ENCODE measurements at regions not wholly inside any gene's neighbourhood (a gene's known extent, or its start where the extent isn't known, plus 50 kb on each side); places are given as distances from the start of the nearest gene placed in this dataset.

DNA sequence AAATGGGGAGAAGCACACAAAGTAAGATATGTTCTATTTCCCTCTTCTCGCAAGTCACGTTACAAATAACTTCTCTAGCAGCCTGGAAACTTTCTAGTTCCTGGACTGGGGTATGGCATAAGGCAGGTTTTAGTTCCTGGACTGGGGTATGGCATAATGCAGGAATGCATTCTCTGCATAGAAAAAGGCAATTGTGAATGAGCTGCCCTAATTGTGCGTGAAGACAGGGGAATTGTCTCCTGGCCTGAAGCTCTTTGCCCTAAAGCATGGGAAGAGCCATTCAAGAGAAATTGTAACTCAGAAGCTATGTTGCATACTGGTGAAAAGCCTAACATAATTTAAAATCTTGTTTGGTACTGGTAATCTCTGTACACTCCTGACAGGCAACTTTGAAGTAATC lies 54.3 kb upstream of the CBLB start:
- DNase-seq: no peak

DNA sequence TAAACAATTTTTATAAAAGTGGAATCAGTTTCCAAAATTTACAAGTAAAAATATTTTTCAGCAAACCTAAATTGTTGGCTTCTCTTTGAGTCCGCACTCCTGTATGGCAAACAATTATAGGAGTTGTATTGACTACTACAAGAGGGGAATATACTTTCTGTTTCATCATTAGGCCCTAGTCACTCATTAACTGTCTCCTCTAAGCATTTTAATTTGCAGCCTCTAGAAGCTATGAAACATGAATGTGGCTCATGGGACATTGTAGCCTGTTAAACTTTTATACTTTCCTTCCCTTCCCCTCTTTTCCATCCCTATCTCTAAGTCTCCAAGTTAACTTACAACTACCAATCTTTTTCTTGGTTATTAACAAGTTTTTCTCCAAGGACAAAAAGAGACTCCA lies 58.9 kb upstream of the CBLB start:
- no peak for DNase-seq

DNA sequence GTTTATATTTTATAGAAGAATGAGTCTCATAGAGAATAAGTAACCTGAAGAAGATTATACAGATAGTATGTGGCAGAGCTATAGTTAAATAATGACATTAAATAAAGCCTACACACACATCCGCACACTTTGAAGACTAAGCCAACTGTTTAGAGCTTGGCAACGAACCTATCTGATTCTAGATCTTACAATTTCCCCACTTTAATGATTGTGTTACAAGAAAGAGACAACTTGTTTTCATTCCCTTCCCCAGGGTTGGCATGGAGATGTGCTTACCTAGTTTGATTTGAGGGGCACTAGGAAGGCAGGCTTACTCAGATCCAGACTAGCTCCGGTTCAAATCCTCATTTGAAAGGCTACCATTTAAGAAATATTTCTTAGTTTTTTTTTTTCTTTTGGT lies 61.9 kb upstream of the CBLB start:
- no peak for DNase-seq

DNA sequence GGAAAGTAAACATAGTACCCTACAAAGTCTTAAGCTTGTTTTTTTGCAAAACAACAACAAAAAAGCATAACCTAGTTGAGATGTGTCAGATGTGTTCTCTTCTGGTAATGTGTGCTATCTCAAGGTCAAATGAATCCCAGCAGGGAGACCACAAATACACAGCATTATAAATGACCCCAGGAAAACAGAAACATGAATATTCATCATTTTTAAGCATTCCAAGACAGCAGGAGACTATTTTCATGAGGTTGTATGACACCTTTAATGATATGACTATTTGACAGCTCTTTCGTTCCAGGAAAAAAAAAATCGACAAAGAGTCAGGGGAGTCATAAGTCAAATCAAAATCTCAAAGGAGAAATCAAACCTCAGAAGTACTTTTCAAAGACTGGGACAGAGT lies 62.7 kb upstream of the CBLB start:
- DNase-seq: no peak

DNA sequence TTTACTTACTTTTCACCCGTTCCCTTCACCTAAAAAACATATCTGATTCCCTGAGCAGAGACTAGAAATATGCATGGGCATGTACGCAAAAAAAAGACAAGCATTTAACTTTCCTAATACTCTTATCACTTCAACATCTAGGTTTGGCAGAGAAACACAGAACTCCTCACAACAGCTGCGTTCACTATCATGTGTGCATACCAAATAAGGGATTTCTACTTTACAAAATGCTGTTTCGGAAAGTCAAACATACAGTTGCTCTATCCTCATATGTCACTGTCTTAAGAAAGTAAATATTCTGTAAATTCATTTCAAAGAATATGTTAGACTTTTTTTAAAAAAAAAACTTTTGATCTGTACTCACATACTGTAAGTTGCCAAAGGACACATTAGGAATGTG lies 65.1 kb upstream of the CBLB start:
- DNase-seq: no peak

DNA sequence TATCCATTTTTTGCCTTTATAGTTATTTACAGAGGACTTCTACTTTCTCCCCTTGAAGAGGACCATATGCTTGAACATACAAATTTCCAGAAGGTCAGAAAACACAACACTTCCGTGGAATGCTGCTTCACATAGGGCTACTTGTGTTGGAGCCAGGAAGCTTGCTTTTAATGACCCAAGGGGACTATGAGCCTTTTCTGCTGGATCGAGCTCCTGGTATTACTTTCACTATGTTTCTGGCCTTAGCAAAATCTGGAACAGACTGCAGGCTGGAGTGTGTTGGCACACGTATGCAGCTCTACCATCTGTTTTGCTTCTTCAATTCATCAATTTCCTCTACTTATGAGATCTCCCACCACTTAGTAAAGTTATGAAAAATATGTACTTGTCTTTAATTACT lies 69.3 kb upstream of the CBLB start:
- no peak for DNase-seq

DNA sequence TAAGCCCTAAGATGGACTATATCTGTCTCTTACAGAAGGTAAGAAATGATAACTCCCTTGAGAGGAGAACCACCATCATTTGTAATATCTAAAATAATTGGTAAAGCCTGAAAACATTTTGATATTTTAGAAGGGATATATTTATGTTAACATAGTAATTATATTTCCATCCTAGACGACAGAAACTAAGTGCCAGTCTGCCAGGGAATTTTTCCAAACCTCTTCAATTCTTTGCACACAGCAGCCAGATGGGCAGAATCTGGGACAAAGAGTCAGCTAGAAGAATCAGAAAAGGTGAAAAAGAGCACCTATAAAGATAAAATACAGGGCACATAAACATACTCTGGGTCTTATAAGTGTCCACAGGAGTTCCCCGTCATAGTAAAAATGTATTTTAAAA lies 70.0 kb upstream of the CBLB start:
- DNase-seq: no peak

DNA sequence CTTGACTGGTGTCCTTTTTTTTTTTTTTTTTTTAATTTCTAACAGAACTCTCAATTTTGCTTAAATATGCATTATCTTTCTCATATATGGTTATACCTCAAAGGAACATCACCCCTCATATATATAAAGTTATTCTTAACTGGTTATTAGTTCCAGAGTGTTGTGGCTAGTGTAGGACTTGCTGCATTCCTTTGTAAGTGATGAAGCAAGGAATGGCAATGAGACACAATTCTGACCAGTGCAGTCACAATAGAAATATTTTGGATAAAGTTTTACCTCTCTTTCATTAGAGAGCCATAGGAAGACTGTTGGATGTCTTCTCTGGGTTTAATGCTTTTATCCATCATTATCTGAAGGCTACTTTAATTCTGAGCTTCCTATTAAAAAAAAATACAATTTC lies 75.5 kb upstream of the CBLB start:
- no peak for DNase-seq

DNA sequence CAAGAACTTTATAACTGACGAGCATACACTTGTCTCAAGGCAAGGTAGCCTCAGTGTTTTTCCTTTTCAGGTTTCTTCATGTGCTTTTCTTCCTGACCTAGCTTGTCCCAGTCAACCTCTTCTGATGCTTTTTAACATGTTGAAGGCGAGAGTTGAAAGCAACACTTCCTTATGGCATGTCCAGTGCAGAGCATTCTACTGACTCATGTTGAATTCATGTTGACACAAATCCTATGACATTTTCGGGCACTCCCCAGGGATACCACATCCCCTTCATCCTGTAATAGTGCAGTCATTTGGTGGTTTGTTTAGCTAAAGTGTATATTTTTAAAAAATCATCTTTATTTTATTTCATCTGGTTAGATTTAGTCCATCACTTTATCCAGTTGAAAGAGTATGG lies 75.9 kb upstream of the CBLB start:
- DNase-seq: no peak

DNA sequence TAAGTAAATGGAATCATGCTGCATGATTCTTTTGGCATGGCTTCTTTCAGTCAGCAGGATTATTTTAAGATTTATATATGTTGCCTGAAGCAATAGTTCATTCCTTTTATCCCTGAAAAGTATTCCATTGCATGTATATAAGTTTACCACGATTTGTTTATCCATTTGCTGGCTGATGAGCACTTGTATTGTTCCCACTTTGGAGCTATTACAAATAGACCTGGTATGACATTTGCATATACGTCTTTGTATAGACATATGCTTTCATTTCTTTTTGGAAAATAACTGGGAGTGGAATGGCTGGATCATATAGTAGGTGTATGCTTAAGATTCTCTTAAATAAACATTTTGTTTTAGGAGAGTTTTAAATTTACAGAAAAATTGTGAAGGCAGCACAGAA lies 79.3 kb upstream of the CBLB start:
- DNase-seq: no peak

DNA sequence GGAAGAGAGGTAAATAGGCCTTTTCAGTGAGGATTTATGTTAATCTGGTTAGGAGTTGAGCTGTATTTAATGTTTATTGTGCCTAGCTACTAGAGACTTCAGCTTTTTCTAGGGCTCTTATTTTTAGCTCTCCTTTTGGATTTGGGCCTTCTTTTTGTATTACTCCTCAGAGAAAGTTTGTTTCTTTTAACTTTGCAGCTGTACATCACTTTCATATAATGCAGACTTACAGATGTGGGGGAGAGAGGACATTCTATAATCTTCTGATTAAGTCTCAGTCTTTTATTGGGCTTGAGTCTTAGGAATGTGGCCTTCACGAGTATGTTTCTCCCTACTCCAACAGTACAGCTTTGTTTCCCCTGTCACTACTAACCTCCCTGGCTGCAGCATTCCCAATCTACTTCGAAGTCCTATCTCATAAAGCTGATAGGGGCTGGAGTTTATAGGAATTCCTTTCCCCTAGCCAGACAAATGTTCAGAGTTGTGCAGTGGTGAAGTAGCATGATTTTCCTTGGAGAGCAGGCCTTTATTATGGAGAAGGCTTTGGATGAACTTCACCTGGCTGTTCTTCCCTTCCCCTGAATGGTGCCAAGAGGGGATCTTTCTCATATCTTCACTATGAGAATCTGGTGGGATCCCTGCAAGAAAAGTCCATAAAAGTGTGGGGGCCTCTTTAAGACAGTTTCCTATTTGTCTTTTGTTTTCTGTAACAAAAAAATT lies 82.2 kb upstream of the CBLB start:
- DNase-seq: no peak

DNA sequence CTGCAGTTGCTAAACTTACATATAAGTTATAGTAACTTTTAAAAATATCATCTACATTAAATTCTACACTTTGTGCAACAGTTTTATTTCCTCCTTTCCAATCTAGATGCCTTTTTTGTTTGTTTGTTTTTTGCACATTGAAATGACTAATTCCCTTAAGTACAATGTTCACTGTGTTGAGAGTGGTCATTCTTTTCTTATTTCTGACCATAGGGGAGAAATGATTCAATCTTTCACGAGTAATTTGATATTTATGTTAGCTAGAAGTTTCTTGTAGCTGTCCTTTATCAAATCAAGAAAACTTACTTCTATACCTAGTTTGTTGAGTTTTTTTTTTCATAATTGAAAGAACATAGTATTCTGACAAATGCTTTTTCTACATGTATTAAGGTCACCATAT lies 85.0 kb upstream of the CBLB start:
- DNase-seq: no peak

DNA sequence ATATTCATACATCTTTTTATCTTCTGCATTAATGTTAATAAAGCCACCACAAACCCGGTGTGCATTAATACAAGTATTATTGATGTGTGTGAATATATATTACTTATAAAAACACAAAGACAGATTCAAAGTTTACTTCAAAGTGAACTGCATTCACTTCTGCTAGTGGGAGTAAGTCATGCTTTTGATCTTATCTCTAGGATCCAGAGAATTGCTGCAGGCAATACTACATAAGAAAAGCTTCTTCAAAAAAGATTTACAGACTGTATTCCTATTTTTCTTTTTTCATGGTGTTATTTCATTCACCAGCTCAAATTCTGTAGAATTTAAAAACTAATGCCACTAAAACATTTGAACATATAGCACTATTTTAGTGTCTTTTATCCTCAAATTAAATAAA lies 87.5 kb upstream of the CBLB start:
- no peak for DNase-seq

DNA sequence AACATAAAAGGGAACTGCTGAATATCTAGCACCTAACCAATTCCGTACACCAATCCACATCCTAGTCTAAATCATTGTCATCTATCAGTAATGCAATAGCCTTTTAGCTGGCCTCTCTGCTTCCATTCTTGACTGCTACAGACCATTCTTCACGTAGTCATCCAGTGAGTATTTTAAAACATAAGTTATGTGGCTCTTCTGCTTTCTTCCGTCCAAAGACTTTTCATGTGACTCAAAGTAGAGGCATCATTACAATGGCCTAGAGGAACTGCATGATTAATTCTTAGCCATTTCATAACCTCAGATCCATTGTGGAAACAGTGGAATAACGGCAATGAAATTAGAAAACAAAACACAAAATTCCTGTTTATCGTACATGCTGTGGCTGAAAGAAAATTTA lies 88.9 kb upstream of the CBLB start:
- no peak for DNase-seq

DNA sequence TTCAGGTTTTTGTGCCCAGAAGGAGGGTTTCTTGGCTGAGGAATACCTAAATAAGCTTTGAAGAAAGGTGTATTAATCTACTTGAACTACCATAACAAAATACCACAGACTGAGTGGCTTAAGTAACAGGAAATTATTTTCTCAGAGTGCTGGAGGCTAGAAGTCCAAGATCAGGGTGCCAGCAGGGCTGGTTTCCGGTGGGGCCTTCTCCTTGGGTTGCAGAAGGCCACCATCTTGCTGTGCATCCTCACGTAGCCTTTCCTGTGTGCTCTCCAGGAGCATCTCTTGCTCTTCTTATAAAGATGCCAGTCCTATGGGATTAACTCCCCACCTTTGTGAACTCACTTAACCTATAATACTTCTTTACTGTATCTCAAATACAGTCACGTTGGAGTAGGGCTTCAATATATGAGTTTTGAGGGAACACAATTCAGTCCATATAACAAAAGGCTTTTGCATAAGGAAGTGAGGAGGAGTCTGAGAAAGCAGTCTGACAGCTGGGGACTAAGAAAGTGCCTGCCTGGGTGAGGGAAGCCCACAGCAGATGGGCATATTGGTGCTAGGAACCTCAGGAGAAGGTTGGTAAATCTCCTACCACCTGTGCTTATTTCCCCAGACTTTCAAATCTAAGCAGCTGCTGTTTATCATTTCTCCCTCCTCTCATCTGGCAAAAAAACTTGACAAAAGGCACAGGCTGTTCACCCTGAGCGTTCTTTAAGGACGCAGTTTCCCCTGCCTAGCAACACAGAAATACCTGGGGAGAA lies 89.6 kb upstream of the CBLB start:
- no peak for DNase-seq

DNA sequence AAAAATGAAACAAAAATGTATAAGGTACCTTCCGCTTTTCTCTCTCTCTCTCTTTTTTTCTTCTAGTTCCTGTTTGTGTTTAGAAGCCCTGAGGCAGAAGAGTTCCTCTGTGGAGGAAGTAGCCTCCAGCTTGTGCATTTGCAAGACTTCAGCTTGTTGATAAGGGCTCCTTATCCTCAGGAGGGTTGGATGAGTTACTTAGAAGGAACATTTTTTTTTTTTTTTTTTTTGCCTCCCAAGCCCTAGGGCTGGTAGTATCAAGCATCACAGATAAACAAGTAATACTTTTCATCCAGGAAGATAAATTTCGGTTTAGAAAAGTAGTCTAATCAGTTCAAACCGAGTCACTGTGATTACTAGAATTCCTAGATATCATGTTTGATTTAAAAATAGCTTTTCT lies 91.0 kb upstream of the CBLB start:
- no peak for DNase-seq

DNA sequence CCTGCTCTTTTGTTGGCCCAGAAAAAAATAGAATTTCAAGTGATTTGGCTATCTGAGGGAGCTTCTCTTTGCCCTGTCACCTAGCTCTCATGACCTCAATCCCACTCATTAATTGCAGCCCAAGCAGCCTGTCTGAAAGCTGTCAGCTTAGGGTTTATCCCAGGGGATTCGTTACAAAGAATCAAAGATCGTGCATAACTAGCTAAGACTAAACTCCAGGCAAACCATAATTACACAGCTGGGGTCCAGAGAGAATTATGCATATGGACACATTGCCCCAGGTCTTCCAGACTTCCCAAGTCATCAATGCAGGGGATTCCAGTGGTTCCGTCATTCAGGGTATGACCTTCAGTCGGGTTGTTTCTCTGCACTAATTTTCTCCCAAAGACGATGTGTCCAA lies 91.6 kb upstream of the CBLB start:
- no peak for DNase-seq

DNA sequence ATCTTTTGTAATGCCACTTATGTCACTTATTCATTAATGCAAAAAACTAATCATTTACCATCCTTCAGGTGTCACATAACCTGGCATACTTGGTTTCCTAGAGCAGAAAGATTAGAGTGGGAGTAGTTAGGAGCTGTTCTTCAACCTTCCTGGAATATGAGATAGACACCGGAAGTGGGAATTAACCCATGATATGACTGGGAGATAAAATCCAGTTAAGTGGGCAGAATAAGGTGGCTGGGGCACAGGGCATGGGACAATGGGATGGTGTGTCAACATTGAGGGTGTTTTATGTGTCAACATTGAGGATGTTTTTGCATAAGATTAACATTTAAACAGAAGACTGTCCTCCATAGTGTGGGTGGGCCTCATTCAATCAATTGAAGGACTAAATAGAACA lies 94.3 kb upstream of the CBLB start:
- DNase-seq: no peak

DNA sequence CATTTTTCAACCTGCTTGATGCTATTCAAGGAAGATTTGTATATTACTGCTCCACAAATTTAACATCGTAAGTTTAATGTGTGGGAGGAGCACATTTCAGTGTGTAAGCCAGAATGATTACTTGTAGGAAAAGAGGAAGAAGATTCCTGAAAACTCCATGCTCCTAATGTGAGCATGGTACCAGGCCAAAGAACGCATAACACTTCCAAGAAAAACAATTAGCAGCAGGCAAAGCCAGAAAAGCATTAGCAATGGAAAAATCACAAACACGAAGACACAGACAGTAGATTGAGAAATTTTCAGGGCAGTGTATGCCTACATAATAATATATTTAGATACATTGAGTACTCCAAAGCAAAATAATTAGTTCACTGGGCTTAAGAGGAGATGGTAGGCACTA lies 96.6 kb upstream of the CBLB start:
- DNase-seq: no peak

DNA sequence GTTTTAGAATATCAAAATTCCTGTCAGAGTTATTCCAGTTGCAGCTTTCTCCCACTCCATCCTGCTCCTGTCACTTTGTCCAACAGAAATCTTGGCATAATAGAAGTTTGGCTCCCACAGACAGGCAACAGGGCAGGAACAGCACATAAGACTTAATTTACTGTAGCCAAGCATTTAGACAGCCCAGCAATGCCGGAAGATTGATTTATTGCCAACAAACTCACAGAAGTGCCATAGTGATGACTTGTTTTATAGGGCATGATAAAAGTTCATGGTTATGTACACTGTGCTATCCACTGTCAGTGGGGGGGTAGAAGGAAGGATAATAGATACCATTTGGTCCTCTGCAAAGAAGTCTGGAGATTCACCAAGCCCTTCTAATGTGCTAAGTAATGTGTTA lies 98.3 kb upstream of the CBLB start:
- DNase-seq: no peak

DNA sequence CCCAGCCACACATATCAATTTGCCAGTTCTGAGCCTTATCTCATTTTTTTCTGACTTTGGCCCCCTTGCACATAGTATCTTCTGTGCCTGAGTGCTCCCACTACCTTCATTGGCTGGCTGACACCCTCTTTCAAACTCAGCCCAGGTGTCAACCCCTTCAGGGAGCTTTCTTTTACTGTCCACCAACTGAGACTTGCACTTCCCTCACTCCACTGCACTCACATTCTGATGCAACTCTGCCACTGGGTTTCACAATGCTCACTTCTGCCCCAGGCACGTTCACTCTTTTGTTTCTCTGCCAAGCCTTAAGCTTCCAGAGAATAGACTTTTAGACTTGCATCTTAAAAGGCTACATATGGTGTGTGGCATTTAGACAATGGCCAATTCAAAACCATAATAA lies 101.5 kb upstream of the CBLB start:
- DNase-seq: no peak

DNA sequence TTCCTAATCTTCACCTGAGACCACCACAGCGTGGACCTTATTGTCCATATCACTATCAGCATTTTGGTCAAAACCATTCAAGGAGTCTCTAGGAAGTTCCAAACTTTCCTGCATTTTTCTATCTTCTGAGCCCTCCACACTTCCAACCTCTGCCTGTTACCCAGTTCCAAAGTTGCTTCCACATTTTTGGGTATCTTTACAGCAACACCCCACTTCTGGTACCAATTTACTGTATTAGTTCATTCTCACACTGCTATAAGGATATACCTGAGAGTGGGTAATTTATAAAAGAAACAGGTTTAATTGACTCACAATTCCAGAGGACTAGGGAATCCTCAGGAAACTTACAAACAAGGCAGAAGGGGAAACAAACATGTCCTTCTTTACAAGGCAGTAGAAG lies 103.3 kb upstream of the CBLB start:
- DNase-seq: no peak

DNA sequence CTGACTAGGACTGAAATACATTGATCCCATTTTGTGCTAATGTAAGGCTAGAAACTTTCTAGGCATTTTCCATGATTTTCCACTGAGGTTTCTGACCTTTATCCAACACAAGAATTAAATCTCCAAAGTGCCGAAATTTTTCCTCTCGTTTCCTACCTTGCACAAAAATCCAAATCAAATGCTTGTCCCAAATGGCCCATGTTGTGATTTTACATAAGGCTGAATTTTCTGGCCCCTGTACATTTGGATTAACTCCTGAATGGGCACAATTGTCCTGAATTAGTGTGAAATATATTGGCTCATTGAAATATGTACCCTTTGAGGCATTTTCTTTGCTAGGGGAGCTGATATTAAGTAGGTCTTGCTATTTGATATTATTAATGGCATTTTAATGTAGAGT lies 105.6 kb upstream of the CBLB start:
- DNase-seq: no peak

DNA sequence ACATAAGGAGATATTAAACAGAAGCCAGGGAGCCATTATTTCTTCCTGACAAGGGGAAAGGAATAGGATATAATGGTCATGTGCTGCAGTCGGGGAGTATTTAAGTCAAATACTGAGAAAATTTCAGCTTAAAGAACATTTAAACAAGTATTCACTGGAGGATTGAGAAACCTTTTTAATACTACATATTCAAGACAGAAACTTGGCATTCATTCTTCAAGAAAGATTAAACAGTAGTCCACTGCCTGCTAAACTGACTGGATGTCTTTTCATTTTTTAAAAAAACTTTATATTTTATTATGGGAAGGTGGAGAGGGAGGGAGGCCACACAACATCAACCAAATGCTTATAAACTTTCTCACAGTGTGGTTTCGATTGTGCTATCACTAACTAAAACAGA lies 107.4 kb upstream of the CBLB start:
- DNase-seq: no peak

DNA sequence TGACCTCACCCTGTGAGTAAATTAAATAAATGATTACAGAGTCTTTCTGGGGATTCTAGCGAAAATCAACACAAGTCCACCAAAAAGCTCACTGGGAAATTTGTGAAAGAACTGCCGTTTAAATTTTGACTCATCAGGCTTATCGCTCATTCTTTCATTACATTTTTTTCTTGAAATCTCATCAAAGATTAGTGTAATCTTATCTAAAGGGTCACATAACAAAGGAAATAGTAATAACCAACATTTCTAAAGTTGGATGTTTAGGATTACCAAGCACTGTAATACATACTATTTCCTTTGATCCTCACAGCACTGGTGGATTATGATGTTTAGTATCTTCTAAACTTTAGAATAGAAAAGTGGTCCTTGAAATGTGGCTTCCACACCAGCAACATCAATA lies 111.1 kb upstream of the CBLB start:
- DNase-seq: no peak

Measured in activated effector memory CD4-positive, alpha-beta T cell treated with anti-CD3 and anti-CD28 coated beads, Interleukin-2, amount 50 U/mL, for 16 hours (primary cell).